ENCODE measurements at regions not wholly inside any gene's neighbourhood (a gene's known extent, or its start where the extent isn't known, plus 50 kb on each side); places are given as distances from the start of the nearest gene placed in this dataset.

- TF ChIP-seq CTCF (IDR thresholded peaks at IDR 0.05): no peak
- no peak for TF ChIP-seq POLR2A (IDR thresholded peaks at IDR 0.05)
These were observed 518.4 kb downstream of the MED13L start for GRCh38 chr12:115758877-115759620.

Measured in thyroid gland (tissue), 4 donors.